ENCODE measurements at regions not wholly inside any gene's neighbourhood (a gene's known extent, or its start where the extent isn't known, plus 50 kb on each side); places are given as distances from the start of the nearest gene placed in this dataset.
A peak's percentile ranks its signal among the peaks of the same experiment; 100 is the strongest.
"Not testable (repeated sequence)": the region's sequence is repeated elsewhere in the genome, so short reads cannot be mapped to it uniquely, and the experiment has no call there.

GRCh38 chr2:75432761-75433361 lies 127.9 kb downstream of the EVA1A start:
- no peak for DNase-seq

GRCh38 chr2:75431763-75432162 lies 129.0 kb downstream of the EVA1A start:
- no peak for DNase-seq

DNA sequence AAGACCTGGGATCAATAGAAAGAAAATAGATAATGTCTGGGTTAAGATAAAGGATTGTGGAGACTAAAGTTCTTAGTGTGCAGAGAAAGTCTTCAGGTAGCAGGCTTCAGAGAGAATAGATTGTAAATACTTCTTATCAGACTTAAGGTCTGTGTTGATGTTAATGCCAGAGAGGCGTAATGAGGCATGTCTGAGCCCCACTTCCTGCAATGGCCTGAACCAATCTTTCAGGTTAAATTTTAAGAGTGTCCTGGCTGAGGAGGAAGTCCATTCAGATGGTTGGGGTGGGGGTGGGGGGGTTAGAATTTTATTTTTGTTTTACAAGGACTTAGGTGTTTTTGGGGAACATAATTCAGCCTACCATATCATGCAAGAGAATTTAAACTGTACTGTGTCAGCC lies 129.5 kb downstream of the EVA1A start:
- no peak for DNase-seq

DNA sequence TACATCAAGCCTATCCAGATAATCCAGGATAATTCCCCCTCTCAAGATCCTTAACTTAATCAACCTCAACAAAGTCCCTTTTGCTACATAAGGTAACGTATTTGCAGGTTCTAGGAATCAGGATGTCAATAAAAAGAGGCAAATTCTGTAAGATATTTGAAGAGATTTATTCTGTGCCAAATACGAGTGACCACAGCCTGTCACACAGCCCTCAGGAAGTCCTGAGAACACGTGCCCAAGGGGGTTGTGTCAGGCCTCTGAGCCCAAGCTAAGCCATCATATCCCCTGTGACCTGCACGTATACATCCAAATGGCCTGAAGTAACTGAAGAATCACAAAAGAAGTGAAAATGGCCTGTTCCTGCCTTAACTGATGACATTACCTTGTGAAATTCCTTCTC lies 130.3 kb downstream of the EVA1A start:
- not testable (repeated sequence) for DNase-seq

GRCh38 chr2:75428646-75429443 lies 131.9 kb downstream of the EVA1A start:
- peak; percentile 69 for DNase-seq

DNA sequence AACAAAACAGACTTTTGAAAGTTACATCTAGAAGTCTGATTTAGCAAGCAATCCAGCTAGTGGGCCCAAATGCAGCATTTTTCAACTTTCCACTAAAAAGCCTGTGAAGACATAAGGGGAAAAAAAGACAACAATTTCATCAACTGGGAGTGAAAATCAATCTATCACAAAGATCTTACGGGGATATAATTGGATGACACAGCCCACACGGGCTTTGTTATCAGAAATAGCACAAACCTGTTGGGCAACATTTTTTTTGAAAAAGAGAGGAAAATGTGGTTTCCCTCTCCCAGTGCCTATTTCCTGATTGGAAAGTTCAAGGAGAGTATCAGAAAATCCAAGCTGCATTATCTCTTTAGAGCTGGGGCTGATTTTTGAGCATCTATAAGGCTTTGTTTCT lies 132.7 kb downstream of the EVA1A start:
- DNase-seq, result no peak

- no peak for DNase-seq
Observed at GRCh38 chr2:75424936-75425619, 135.7 kb downstream of the EVA1A start.

DNA sequence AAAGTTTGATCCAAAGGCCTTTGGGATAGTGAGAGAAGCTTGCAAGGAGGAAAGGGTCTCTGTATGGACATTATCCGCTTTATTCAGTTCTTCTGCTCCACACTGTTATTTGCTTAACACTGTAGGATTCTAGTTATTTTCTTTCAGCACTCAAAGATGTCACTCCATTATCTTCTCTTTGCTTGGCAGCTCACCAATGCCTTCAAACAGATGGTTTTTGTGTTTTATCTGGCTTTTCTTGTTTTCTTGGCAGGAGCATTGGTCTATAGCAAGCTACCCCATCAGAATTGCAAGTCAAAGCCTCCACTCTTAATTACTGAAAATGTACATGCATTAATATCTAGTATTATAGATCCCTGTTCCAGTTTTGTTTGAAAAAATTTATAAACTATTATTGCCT lies 138.8 kb downstream of the EVA1A start:
- DNase-seq, result no peak

- no peak for DNase-seq
Observed at GRCh38 chr2:75416420-75417342, 144.1 kb downstream of the EVA1A start.

GRCh38 chr2:75415731-75416130 lies 145.0 kb downstream of the EVA1A start:
- DNase-seq, result no peak

DNA sequence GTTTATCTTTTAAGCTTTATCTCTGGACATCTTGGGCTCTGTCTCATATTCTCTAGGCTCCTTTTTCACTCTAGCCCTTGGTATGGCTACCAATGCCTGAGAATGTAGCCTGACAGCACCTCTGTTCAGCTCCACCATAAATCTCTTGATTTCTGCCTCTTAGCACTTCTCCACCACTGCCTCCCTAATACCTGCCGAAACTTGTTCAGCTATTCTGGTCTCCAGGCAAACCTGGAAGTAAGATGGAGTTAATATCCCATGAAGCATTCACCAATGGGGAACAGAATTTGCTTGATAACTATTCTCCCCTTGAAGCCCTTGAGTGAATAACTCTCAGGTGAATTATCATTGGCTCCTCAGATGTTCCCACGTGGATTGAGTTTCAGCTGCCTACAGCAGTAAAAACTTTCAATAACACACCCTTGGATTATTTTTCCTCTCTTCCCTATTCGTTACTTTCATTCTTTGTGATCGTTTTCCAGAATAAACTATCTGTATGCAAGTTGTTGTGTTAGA lies 145.6 kb downstream of the EVA1A start:
- DNase-seq, result no peak

- no peak for DNase-seq
Observed at GRCh38 chr2:75411574-75411973, 149.2 kb downstream of the EVA1A start.

DNA sequence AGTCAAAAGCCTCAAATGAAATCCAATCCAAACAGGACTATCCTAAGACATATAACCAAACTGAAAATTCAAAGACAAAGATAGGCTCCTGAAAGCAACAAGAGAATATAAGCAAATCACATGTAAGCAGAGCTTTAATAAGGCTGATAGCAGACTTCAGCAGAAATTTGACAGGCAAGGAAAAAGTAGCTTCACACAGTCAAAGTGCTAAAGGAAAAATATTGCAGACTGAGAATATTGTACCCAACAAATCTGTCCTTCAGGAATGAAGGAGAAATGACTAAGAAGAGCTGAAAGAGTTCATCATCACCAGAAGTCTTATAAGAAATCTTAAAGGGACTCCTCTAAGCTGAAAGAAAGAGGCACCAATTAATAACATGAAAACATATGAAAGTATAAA lies 150.0 kb downstream of the EVA1A start:
- no peak for DNase-seq

- no peak for DNase-seq
Observed at GRCh38 chr2:75408771-75409170, 152.0 kb downstream of the EVA1A start.

DNA sequence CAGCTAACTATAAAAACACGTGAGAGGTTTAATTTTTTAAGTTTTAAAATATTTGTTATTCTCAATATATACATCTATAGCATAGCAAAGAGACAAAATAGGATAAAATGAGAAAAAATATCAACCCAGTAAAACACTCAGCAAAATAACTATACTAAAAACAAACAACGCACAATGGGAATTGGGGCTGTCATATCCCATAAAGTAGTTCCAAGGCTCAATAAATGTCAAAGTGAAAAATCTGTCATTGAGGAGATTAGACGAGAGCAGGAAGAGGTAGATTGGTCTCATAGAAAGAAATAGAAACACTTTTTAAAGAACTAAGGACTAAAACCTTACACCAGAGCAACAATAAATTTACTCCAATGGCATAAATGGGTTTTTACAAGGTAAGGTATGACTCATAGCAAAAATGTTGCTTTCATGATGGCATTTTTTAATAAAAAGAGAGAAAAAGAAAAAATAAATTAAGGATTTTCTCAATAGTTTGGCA lies 153.7 kb downstream of the EVA1A start:
- no peak for DNase-seq

- no peak for DNase-seq
Observed at GRCh38 chr2:75406131-75406581, 154.6 kb downstream of the EVA1A start.

DNA sequence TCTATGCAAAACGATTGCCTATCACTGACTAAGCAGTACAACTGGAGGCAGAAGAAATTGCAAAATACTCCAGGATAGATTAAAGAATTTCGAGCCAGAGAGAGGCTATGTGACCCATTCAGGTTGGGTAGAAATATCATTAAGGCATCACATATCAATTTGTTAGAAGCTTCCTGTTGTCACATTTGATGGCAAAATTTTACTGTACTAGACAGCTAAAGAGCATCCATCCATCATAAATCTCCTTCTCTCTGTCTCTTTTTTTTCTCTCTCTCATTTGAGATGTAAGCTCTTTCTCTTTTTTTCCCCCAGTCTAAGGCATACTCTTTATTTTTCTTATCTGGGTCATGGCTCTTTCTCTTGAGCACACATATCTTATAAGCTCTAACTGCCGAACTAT lies 155.7 kb downstream of the EVA1A start:
- DNase-seq, result no peak

DNA sequence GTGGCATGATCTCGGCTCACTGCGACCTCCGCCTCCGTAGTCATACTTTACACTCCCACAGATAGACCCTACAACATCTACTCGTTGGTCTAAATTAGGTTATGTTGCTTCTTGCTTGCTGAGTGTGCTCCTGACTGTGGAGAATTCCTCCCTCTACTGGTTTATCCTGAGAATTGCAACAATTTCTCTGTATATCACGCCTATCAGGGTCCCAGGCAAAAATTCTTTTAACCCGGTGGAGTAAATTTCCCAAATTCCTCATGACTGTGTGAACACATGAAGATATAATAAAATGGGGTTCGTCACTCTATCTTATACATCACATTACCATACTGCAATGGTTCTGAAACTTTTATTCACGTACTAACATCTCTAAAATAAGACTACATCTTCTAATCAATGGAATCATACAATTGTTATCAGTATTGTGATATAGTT lies 156.7 kb downstream of the EVA1A start:
- no peak for DNase-seq

GRCh38 chr2:75396314-75396713 lies 164.4 kb downstream of the EVA1A start:
- DNase-seq, result no peak

- not testable (repeated sequence) for DNase-seq
Observed at GRCh38 chr2:75394764-75395163, 166.0 kb downstream of the EVA1A start.

GRCh38 chr2:75390169-75390568 lies 170.6 kb downstream of the EVA1A start:
- DNase-seq, result no peak

GRCh38 chr2:75389271-75389670 lies 171.5 kb downstream of the EVA1A start:
- no peak for DNase-seq
